NCI-H345 treated with DMSO at 0.1 percent for 48 hours (cell line): ENCODE measurements at regions not wholly inside any gene's neighbourhood (a gene's known extent, or its start where the extent isn't known, plus 50 kb on each side); places are given as distances from the start of the nearest gene placed in this dataset.
"Not testable (repeated sequence)": the region's sequence is repeated elsewhere in the genome, so short reads cannot be mapped to it uniquely, and the experiment has no call there.

Source experiments
- DNase-seq: peaks from one replicate; lab custom pipeline; 2025; ENCODE audit not compliant: unreplicated experiment; lab: John Stamatoyannopoulos, UW

- no peak for DNase-seq
Observed at GRCh38 chr13:44785401-44785800, 203.9 kb downstream of the NUFIP1 start.

DNA sequence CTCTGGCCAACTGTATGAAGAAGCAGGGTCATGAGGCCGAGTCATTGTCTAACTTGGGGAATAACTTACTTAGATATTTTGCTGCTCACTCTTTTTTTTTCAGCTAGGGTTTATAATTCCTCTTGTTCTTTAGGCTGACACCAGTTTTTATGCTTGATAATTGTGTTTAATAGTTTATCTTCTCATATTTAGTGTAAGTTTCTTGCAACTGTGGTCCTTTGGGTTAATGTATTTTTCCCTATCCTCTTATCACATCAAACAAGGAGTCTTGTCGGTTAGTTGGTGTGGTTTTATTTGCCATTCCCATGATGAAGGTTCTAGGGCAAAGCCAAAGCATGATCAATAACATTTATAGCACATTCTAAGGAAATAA, 204.6 kb downstream of the NUFIP1 start:
- DNase-seq = no peak

GRCh38 chr13:44783994-44784707, 205.1 kb downstream of the NUFIP1 start:
- DNase-seq = no peak

GRCh38 chr13:44780591-44781280, 204.6 kb upstream of the TSC22D1 start:
- no peak for DNase-seq

DNA sequence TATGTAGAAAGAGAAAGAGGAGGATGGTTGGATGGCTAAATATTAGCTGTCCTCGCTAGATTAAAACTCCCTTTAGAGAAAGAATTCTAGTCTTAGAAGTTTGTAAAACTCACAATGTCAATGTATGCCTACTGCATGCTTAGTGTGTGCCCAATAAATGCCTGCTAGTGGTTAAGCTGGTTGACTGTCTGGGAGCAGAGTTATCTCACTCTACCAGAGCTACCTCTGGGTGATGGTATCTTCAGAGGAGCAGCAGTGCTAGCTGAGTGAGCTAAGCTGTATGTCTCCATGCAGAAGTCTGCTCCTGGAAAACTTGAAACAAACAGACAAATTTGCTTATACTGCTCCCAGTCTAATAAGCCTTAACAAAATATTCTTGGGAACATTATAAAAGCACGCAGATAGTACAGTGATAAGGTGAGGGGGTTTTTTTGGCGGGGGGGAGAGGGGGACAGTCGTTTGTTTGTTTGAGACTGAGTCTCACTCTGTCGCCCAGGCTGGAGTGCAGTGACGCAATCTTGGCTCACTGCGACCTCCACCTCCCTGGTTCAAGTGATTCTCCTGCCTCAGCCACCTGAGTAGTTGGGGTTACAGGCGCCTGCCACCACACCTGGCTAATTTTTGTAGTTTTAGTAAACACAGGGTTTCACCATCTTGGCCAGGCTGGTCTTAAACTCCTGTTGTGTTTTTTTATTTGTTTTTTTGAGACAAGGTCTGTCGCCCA, 202.8 kb upstream of the TSC22D1 start:
- no peak for DNase-seq

DNA sequence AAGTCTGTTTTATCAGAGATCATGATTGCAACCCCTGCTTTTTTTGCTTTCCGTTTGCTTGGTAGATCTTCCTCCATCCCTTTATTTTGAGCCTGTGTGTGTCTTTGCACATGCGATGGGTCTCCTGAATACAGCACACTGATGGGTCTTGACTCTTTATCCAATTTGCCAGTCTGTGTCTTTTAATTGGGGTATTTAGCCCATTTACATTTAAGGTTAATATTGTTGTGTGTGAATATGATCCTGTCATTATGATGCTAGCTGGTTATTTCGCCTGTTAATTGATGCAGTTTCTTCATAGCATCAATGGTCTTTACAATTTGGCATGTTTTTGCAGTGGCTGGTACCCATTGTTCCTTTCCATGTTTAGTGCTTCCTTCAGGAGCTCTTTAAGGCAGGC, 199.2 kb upstream of the TSC22D1 start:
- not testable (repeated sequence) for DNase-seq

DNA sequence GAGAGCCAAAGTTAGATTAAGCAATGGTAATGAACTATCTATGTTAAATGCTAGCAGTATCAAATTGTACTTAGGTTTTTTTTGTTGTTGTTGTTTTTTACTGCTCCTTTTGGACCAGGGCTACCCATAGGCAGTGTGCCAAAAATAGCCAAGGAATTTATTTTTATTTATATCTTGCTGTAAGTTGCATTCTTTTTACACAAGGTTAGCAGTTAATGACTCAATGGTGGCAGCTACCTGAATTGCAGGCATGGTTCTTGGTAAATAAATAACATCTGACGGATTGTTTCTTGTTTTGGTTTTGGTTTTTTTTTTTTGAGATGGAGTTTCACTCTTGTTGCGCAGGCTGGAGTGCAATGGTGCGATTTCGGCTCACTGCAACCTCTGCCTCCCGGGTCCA, 194.8 kb upstream of the TSC22D1 start:
- no peak for DNase-seq

GRCh38 chr13:44769686-44770085, 193.6 kb upstream of the TSC22D1 start:
- no peak for DNase-seq

- DNase-seq = no peak
Observed at GRCh38 chr13:44768775-44769581, 192.8 kb upstream of the TSC22D1 start.

- DNase-seq = no peak
Observed at GRCh38 chr13:44768239-44768638, 192.1 kb upstream of the TSC22D1 start.

GRCh38 chr13:44765001-44765471, 188.9 kb upstream of the TSC22D1 start:
- DNase-seq = no peak

DNA sequence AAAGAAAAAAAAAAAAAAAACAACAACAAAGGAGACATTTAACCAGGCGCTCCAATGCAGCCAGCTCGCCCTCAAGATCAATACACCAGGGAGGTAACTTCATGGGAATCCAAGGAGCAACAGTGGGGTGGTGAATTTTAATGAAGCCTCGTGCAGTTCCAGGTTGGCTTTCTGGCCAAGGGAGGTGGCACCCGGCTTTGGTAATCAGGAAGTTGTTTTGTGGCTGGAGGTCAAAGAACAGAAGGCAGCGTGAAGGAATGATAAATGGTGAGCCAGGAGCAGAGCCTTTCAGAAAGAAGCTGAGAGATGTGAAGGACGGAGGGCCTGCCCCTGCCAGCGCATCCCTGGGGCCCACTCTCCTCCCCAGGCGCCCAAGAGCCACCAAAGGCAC, 188.2 kb upstream of the TSC22D1 start:
- no peak for DNase-seq

GRCh38 chr13:44763615-44764301, 187.6 kb upstream of the TSC22D1 start:
- DNase-seq = no peak

DNA sequence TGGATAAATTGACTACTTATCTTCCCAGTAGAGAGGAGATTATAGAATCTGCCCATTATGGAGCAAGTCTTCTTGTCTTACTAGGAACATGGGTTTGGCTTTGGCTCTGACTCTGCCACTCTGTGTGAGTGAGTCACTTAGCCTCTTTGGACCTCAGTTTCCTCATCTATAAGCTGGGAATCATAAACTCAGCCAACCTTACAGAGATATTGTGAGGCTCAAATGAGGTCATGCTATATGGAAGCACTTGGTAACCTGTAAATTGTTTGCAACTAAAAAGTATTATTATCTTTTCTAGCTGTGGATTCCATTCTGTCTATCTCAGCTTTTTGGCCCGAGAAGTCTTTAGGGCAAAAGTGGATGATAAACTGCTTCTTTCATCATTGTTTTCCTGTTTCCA, 186.8 kb upstream of the TSC22D1 start:
- no peak for DNase-seq

- no peak for DNase-seq
Observed at GRCh38 chr13:44760434-44760833, 184.3 kb upstream of the TSC22D1 start.

- peak; percentile 29 for DNase-seq
Observed at GRCh38 chr13:44759384-44760360, 183.5 kb upstream of the TSC22D1 start.

DNA sequence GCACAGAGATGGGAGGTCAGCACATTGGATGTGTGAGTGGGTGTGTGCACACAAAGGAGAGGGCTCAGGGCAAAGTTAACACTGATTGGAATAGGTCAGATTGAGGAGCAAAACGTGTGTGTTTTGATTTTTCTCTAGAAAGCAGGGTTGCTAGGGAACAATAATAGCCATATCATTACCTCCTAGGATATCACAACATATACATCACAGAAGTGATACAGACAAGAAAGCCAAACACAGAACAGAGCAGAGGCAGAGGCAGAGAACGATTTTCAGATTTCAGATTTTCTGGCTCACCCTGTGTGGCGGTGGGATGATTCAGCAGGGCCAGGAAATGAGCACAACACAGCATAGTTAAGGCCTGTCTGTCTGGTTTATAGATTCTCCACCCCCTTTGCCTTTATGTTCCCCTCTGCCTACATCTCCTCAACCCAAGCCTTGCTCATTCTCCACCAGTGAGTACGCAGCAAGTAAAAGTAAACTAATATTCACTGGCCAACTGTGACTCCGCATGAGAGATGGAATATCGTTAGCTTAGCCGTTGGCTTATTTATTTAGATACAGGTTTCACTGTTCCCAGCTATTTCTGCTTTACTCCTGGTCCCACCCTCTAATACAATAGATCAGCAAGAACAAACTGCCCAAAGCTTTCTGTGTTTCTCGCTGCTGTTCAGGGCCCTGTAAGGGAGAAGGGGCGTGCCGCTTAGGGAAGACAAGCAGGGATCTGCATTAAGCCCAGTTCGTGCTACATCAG, 182.7 kb upstream of the TSC22D1 start:
- peak; percentile 10 for DNase-seq

DNA sequence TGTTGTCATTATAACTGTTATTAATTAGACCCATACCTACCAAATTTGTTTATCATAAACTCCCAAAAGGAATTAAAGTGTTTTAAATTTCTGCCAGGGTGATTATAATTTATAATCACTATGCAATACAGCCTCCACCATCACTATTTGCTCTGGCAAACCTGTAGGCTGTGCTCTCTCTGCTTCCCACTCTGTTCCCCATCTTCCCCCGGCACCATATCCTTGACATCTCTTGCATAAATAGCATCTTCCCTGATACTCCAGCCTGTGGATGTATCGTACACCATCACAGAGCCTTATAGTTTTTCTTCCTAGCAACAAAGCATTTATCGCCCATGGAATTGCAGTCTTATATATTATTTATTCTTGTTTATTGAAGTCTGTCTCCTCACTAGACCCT, 181.5 kb upstream of the TSC22D1 start:
- no peak for DNase-seq
